Cerebellar cortex (tissue), 1 donor: ENCODE measurements at regions not wholly inside any gene's neighbourhood (a gene's known extent, or its start where the extent isn't known, plus 50 kb on each side); places are given as distances from the start of the nearest gene placed in this dataset.

Experiments used
- DNase-seq: peaks from one replicate; pipeline ENCODE4 v3.0.0-alpha.2; 2015; ENCODE audit warnings: low spot score

GRCh38 chr12:61781021-61781581, 479.1 kb upstream of the USP15 start:
- DNase-seq, result no peak

GRCh38 chr12:61796846-61797245, 463.4 kb upstream of the USP15 start:
- no peak for DNase-seq

GRCh38 chr12:61797266-61797665, 462.9 kb upstream of the USP15 start:
- DNase-seq, result no peak

GRCh38 chr12:61798778-61799177, 461.4 kb upstream of the USP15 start:
- no peak for DNase-seq

GRCh38 chr12:61804301-61804700, 455.9 kb upstream of the USP15 start:
- no peak for DNase-seq

- DNase-seq, result no peak
These were observed 451.3 kb upstream of the USP15 start for GRCh38 chr12:61808856-61809255.

- DNase-seq, result no peak
These were observed 449.7 kb upstream of the USP15 start for GRCh38 chr12:61810486-61810885.

GRCh38 chr12:61821381-61821780, 438.8 kb upstream of the USP15 start:
- DNase-seq, result no peak

GRCh38 chr12:61823102-61823501, 437.1 kb upstream of the USP15 start:
- no peak for DNase-seq

- no peak for DNase-seq
These were observed 413.4 kb upstream of the USP15 start for GRCh38 chr12:61846765-61847164.

GRCh38 chr12:61848893-61849292, 411.3 kb upstream of the USP15 start:
- DNase-seq, result no peak

GRCh38 chr12:61853945-61854344, 406.3 kb upstream of the USP15 start:
- no peak for DNase-seq

GRCh38 chr12:61854902-61855301, 405.3 kb upstream of the USP15 start:
- DNase-seq, result no peak

GRCh38 chr12:61857968-61858367, 402.2 kb upstream of the USP15 start:
- no peak for DNase-seq

- no peak for DNase-seq
These were observed 399.8 kb upstream of the USP15 start for GRCh38 chr12:61860451-61860850.

- DNase-seq, result no peak
These were observed 397.2 kb upstream of the USP15 start for GRCh38 chr12:61862986-61863385.

- no peak for DNase-seq
These were observed 396.4 kb upstream of the USP15 start for GRCh38 chr12:61863811-61864210.

GRCh38 chr12:61869796-61870195, 390.4 kb upstream of the USP15 start:
- DNase-seq, result no peak

- DNase-seq, result no peak
These were observed 389.3 kb upstream of the USP15 start for GRCh38 chr12:61870658-61871484.

- no peak for DNase-seq
These were observed 388.8 kb upstream of the USP15 start for GRCh38 chr12:61871485-61871810.

GRCh38 chr12:61879229-61879628, 381.0 kb upstream of the USP15 start:
- no peak for DNase-seq

- DNase-seq, result no peak
These were observed 380.0 kb upstream of the USP15 start for GRCh38 chr12:61880186-61880585.

- DNase-seq, result no peak
These were observed 368.6 kb upstream of the USP15 start for GRCh38 chr12:61891632-61892031.

GRCh38 chr12:61894168-61894567, 366.0 kb upstream of the USP15 start:
- DNase-seq, result no peak
